HFF-Myc (cell line): ENCODE measurements at regions not wholly inside any gene's neighbourhood (a gene's known extent, or its start where the extent isn't known, plus 50 kb on each side); places are given as distances from the start of the nearest gene placed in this dataset.
"Not testable (repeated sequence)": the region's sequence is repeated elsewhere in the genome, so short reads cannot be mapped to it uniquely, and the experiment has no call there.

Experiments used
- DNase-seq: peaks from one replicate; pipeline ENCODE4 v3.0.0-alpha.2; 2011; ENCODE audit warnings: low read depth; ENCODE audit errors: extremely low read depth
- H3K4me3 ChIP-seq: replicated peaks from 2 replicates; pipeline ENCODE4 v1.5.1; 2011; ENCODE audit warnings: low read depth, mild to moderate bottlenecking, control low read depth, low read length
- TF ChIP-seq, protein P1 (sequence below): IDR thresholded peaks from 2 replicates; pipeline ENCODE4 v1.5.1; 2012; ENCODE audit warnings: mild to moderate bottlenecking, low read depth, low read length, control low read depth; ENCODE audit errors: missing control alignments

- no peak overlapping the region for H3K4me3 ChIP-seq
- no peak for DNase-seq
- TF ChIP-seq, protein P1, sequence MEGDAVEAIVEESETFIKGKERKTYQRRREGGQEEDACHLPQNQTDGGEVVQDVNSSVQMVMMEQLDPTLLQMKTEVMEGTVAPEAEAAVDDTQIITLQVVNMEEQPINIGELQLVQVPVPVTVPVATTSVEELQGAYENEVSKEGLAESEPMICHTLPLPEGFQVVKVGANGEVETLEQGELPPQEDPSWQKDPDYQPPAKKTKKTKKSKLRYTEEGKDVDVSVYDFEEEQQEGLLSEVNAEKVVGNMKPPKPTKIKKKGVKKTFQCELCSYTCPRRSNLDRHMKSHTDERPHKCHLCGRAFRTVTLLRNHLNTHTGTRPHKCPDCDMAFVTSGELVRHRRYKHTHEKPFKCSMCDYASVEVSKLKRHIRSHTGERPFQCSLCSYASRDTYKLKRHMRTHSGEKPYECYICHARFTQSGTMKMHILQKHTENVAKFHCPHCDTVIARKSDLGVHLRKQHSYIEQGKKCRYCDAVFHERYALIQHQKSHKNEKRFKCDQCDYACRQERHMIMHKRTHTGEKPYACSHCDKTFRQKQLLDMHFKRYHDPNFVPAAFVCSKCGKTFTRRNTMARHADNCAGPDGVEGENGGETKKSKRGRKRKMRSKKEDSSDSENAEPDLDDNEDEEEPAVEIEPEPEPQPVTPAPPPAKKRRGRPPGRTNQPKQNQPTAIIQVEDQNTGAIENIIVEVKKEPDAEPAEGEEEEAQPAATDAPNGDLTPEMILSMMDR: no peak
These were observed 190.4 kb upstream of the ADRA1D start for GRCh38 chr20:4439461-4439860.

DNA sequence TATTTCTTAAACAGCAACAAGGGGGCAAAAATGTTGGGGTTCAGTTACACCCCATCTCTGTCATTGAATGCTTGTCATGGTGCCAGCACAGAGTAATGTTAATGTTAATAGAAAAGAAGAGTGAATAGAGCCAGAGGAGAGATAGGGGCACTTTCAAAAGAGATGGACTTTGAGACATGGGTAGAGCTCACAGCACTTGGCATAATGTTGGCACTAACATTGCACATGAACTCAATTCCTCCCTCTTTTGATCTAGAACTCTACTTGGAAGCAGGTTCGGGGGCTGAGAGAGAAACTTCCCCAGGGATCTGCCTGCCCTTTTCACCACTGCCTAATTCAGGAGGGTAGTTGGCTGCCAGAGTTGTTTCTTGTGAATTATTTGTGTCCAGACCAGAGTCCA is 188.0 kb upstream of the ADRA1D start:
- TF ChIP-seq, protein P1: no peak
- no peak overlapping the region for H3K4me3 ChIP-seq
- no peak for DNase-seq

- TF ChIP-seq, protein P1: no peak
- H3K4me3 ChIP-seq: no peak overlapping the region
- no peak for DNase-seq
These were observed 186.8 kb upstream of the ADRA1D start for GRCh38 chr20:4435671-4436455.

- TF ChIP-seq, protein P1: no peak
- peak; percentile 78 for DNase-seq
- no peak overlapping the region for H3K4me3 ChIP-seq
These were observed 186.1 kb upstream of the ADRA1D start for GRCh38 chr20:4435225-4435624.

- TF ChIP-seq, protein P1: no peak
- H3K4me3 ChIP-seq: no peak overlapping the region
- no peak for DNase-seq
These were observed 185.6 kb upstream of the ADRA1D start for GRCh38 chr20:4434681-4435080.

DNA sequence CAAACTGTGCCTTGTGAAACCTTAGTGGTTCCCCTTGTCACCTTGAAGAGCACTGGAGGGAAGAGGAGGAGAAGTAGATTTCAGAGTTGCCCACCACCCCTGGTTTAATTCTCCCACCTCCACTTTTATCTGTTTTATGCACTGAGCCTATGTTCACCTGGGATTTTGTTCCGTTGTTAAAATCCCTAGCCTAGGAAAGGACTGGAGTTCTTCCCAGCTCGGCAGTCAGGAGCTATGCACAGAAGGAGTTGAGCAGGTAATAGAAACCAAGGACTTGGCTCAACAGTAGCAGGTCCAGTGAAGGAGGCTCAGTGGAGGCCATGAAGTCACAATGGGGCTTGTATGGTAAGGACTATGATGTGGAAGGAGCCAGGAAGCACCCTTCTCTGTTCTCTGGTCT is 182.4 kb upstream of the ADRA1D start:
- no peak overlapping the region for H3K4me3 ChIP-seq
- DNase-seq: no peak
- TF ChIP-seq, protein P1: no peak

DNA sequence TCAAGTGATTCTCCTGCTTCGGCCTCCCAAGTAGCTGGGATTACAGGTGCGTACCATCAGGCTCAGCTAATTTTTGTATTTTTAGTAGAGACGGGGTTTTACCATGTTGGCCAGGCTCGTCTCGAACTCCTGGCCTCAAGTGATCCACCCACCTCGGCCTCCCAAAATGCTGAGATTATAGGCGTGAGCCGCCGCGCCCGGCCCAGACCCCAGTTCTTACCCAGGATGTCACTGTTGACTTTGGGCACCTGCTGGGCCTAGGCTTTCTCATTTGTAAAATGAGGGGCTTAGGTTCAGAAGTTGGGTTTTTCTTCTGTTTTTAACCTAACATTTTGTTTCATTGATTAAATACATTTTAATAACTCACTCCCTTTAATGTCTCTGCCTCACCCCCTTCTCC is 181.7 kb upstream of the ADRA1D start:
- not testable (repeated sequence) for DNase-seq, H3K4me3 ChIP-seq
